Cardiac fibroblast (primary cell): ENCODE measurements at regions not wholly inside any gene's neighbourhood (a gene's known extent, or its start where the extent isn't known, plus 50 kb on each side); places are given as distances from the start of the nearest gene placed in this dataset.

Experiments used
- DNase-seq, 2 donors: peaks; one replicate each; pipeline versions ENCODE4 v3.0.0 to v3.0.0-alpha.2; 2010; ENCODE audit warnings: low read depth in 2 of 2
- H3K4me3 ChIP-seq, 2 donors: replicated peaks in 1 of 2; 1 replicate in 1 of 2; 2 replicates in 1 of 2; pipeline ENCODE4 v1.5.1; 2011; ENCODE audit warnings: low read depth in 2 of 2, low read length in 2 of 2, mild to moderate bottlenecking in 2 of 2, moderate library complexity in 1 of 2
- TF ChIP-seq, protein P1 (sequence below): IDR thresholded peaks from one replicate; pipeline ENCODE4 v1.5.1; 2011; ENCODE audit warnings: low read depth, mild to moderate bottlenecking, low read length, inconsistent platforms

- TF ChIP-seq, protein P1, sequence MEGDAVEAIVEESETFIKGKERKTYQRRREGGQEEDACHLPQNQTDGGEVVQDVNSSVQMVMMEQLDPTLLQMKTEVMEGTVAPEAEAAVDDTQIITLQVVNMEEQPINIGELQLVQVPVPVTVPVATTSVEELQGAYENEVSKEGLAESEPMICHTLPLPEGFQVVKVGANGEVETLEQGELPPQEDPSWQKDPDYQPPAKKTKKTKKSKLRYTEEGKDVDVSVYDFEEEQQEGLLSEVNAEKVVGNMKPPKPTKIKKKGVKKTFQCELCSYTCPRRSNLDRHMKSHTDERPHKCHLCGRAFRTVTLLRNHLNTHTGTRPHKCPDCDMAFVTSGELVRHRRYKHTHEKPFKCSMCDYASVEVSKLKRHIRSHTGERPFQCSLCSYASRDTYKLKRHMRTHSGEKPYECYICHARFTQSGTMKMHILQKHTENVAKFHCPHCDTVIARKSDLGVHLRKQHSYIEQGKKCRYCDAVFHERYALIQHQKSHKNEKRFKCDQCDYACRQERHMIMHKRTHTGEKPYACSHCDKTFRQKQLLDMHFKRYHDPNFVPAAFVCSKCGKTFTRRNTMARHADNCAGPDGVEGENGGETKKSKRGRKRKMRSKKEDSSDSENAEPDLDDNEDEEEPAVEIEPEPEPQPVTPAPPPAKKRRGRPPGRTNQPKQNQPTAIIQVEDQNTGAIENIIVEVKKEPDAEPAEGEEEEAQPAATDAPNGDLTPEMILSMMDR: no peak
- no peak for DNase-seq
These were observed 119.6 kb downstream of the KLF6 start for GRCh38 chr10:3665316-3665908.

GRCh38 chr10:3662775-3663174 lies 122.2 kb downstream of the KLF6 start:
- DNase-seq: no peak
- TF ChIP-seq, protein P1: no peak
- no peak overlapping the region for H3K4me3 ChIP-seq

More at GRCh38 chr10:3665316-3665908, 119.6 kb downstream of the KLF6 start:
- H3K4me3 ChIP-seq: no peak overlapping the region

- H3K4me3 ChIP-seq: no peak overlapping the region
- no peak for DNase-seq
- TF ChIP-seq, protein P1: no peak
These were observed 123.7 kb downstream of the KLF6 start for GRCh38 chr10:3661271-3661670.

DNA sequence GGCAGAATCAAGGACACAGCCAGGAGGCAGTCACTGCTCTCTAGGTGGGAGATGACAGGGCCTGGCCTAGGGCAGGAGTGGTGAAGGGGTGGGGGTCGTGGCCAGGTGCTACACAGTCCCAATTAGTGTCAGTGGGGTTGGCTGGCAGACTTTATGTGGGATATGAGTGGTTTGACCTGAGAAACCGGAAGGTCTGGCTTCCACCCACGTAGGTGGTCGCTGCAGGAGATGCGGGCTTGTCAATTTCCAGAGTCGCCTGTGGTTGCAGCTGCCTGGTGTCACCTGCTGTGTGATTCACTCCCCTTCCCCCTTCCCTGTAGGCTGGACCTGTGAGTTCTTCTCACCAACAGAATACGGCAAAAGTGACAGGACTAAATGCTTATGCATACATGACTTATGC lies 124.3 kb downstream of the KLF6 start:
- no peak for DNase-seq
- TF ChIP-seq, protein P1: no peak
- no peak overlapping the region for H3K4me3 ChIP-seq

- no peak overlapping the region for H3K4me3 ChIP-seq
- DNase-seq: no peak
- TF ChIP-seq, protein P1: no peak
These were observed 125.6 kb downstream of the KLF6 start for GRCh38 chr10:3659203-3659917.

GRCh38 chr10:3658766-3659165 lies 126.2 kb downstream of the KLF6 start:
- no peak overlapping the region for H3K4me3 ChIP-seq
- TF ChIP-seq, protein P1: no peak
- no peak for DNase-seq
